Activated T-cell treated with anti-CD3 and anti-CD28 coated beads for 4 hours (primary cell): ENCODE measurements at regions not wholly inside any gene's neighbourhood (a gene's known extent, or its start where the extent isn't known, plus 50 kb on each side); places are given as distances from the start of the nearest gene placed in this dataset.

Source experiments
- DNase-seq: peaks from one replicate; pipeline ENCODE4 v3.0.0-alpha.2; 2020

GRCh38 chr1:17877316-17877715 is 122.2 kb downstream of the ACTL8 start:
- no peak for DNase-seq

- DNase-seq, result no peak
Measured at GRCh38 chr1:17877896-17878295, 122.8 kb downstream of the ACTL8 start.

- DNase-seq, result no peak
Measured at GRCh38 chr1:17878837-17879236, 123.7 kb downstream of the ACTL8 start.

GRCh38 chr1:17880449-17880848 is 125.3 kb downstream of the ACTL8 start:
- DNase-seq, result no peak

GRCh38 chr1:17881761-17882160 is 126.6 kb downstream of the ACTL8 start:
- DNase-seq, result no peak

- no peak for DNase-seq
Measured at GRCh38 chr1:17883136-17883535, 128.0 kb downstream of the ACTL8 start.

- DNase-seq, result no peak
Measured at GRCh38 chr1:17883662-17884395, 128.7 kb downstream of the ACTL8 start.

- DNase-seq, result no peak
Measured at GRCh38 chr1:17885663-17886320, 130.7 kb downstream of the ACTL8 start.

GRCh38 chr1:17886386-17886785 is 131.3 kb downstream of the ACTL8 start:
- no peak for DNase-seq

- no peak for DNase-seq
Measured at GRCh38 chr1:17886838-17887441, 131.8 kb downstream of the ACTL8 start.

- DNase-seq, result no peak
Measured at GRCh38 chr1:17887661-17888371, 132.7 kb downstream of the ACTL8 start.

GRCh38 chr1:17890056-17890814 is 135.1 kb downstream of the ACTL8 start:
- no peak for DNase-seq

GRCh38 chr1:17890815-17891191 is 135.7 kb downstream of the ACTL8 start:
- no peak for DNase-seq

- no peak for DNase-seq
Measured at GRCh38 chr1:17891205-17892110, 136.3 kb downstream of the ACTL8 start.

- no peak for DNase-seq
Measured at GRCh38 chr1:17892225-17892624, 137.1 kb downstream of the ACTL8 start.

GRCh38 chr1:17892851-17893250 is 137.7 kb downstream of the ACTL8 start:
- DNase-seq, result no peak

- no peak for DNase-seq
Measured at GRCh38 chr1:17893891-17894631, 138.9 kb downstream of the ACTL8 start.

GRCh38 chr1:17895401-17895800 is 140.3 kb downstream of the ACTL8 start:
- no peak for DNase-seq

GRCh38 chr1:17895986-17896385 is 140.9 kb downstream of the ACTL8 start:
- DNase-seq, result no peak

- no peak for DNase-seq
Measured at GRCh38 chr1:17903386-17903785, 148.3 kb downstream of the ACTL8 start.

GRCh38 chr1:17904290-17904689 is 149.2 kb downstream of the ACTL8 start:
- DNase-seq, result no peak
